HepG2 (cell line): ENCODE measurements at regions not wholly inside any gene's neighbourhood (a gene's known extent, or its start where the extent isn't known, plus 50 kb on each side); places are given as distances from the start of the nearest gene placed in this dataset.

Experiments used
- CREB1 ChIP-seq, 2 experiments: fragments of 450-650 bp in 1 of 2; IDR thresholded peaks; 2 replicates each; pipeline ENCODE4 v1.6.1; 2016 to 2017; ENCODE audit warnings: control low read depth in 1 of 2, mild to moderate bottlenecking in 1 of 2, missing compliant biosample characterization in 1 of 2, missing genetic modification characterization in 1 of 2
- CTCF ChIP-seq: sonication (generic); formaldehyde crosslinking; IDR thresholded peaks from 2 replicates; pipeline ENCODE4 v1.5.0; 2020; ENCODE audit warnings: mild to moderate bottlenecking, missing genetic modification reagents, moderate library complexity
- EED ChIP-seq: sonication (generic); formaldehyde crosslinking; IDR thresholded peaks from 2 replicates; pipeline ENCODE4 v1.5.0; 2020; ENCODE audit warnings: mild to moderate bottlenecking, missing genetic modification reagents
- ELF1 ChIP-seq: sonication (generic); formaldehyde crosslinking; IDR thresholded peaks from 2 replicates; pipeline ENCODE4 v1.4.0; 2020; ENCODE audit warnings: missing genetic modification reagents
- EP300 ChIP-seq, 3 experiments: sonication (generic) in 1 of 3; formaldehyde crosslinking in 1 of 3; IDR thresholded peaks; 2 replicates each; pipeline versions ENCODE4 v1.5.1 to v1.6.1; 2011 to 2020; ENCODE audit warnings: low read depth in 2 of 3, low read length in 2 of 3, borderline replicate concordance in 1 of 3, improper control_type of control experiment in 1 of 3, mild to moderate bottlenecking in 1 of 3, missing genetic modification reagents in 1 of 3, moderate library complexity in 1 of 3
- KMT2A ChIP-seq: sonication (generic); formaldehyde crosslinking; IDR thresholded peaks from 2 replicates; pipeline ENCODE4 v1.4.0; 2020; ENCODE audit warnings: missing genetic modification reagents
- TCF7L2 ChIP-seq: IDR thresholded peaks from 2 replicates; pipeline ENCODE4 v1.6.1; 2011; ENCODE audit warnings: mild to moderate bottlenecking, low read depth, low read length, moderate library complexity
- U2AF1 ChIP-seq: fragments of 200-400 bp; formaldehyde crosslinking; optimal IDR thresholded peaks from 2 replicates; pipeline ENCODE3; 2017; ENCODE audit warnings: mild to moderate bottlenecking, low read depth, low read length
- TF ChIP-seq, protein P1 (sequence below): IDR thresholded peaks from 2 replicates; pipeline ENCODE4 v1.4.0; 2020; ENCODE audit warnings: mild to moderate bottlenecking, missing genetic modification reagents

- no peak for TF ChIP-seq ELF1 (CRISPR knock-in tag)
- TF ChIP-seq CTCF = no peak
- TF ChIP-seq, protein P1, sequence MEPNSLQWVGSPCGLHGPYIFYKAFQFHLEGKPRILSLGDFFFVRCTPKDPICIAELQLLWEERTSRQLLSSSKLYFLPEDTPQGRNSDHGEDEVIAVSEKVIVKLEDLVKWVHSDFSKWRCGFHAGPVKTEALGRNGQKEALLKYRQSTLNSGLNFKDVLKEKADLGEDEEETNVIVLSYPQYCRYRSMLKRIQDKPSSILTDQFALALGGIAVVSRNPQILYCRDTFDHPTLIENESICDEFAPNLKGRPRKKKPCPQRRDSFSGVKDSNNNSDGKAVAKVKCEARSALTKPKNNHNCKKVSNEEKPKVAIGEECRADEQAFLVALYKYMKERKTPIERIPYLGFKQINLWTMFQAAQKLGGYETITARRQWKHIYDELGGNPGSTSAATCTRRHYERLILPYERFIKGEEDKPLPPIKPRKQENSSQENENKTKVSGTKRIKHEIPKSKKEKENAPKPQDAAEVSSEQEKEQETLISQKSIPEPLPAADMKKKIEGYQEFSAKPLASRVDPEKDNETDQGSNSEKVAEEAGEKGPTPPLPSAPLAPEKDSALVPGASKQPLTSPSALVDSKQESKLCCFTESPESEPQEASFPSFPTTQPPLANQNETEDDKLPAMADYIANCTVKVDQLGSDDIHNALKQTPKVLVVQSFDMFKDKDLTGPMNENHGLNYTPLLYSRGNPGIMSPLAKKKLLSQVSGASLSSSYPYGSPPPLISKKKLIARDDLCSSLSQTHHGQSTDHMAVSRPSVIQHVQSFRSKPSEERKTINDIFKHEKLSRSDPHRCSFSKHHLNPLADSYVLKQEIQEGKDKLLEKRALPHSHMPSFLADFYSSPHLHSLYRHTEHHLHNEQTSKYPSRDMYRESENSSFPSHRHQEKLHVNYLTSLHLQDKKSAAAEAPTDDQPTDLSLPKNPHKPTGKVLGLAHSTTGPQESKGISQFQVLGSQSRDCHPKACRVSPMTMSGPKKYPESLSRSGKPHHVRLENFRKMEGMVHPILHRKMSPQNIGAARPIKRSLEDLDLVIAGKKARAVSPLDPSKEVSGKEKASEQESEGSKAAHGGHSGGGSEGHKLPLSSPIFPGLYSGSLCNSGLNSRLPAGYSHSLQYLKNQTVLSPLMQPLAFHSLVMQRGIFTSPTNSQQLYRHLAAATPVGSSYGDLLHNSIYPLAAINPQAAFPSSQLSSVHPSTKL (CRISPR knock-in tag) = no peak
- TF ChIP-seq EED (CRISPR knock-in tag) = no peak
- TF ChIP-seq TCF7L2 = no peak
- TF ChIP-seq CREB1 (IDR thresholded peaks at IDR 0.05) = no peak
- TF ChIP-seq CREB1 (CRISPR knock-in tag; IDR thresholded peaks at IDR 0.05) = no peak
- no peak for TF ChIP-seq KMT2A (CRISPR knock-in tag)
- no peak for TF ChIP-seq U2AF1
- no peak for TF ChIP-seq EP300 (IDR thresholded peaks at IDR 0.05; ENCODE audit: low read depth in 2 of 2, low read length in 2 of 2)
- no peak for TF ChIP-seq EP300 (CRISPR knock-in tag; IDR thresholded peaks at IDR 0.05; ENCODE audit: borderline replicate concordance)
These were observed 104.5 kb downstream of the RBM43 start for GRCh38 chr2:151157000-151157735.
